ENCODE measurements at regions not wholly inside any gene's neighbourhood (a gene's known extent, or its start where the extent isn't known, plus 50 kb on each side); places are given as distances from the start of the nearest gene placed in this dataset.

DNA sequence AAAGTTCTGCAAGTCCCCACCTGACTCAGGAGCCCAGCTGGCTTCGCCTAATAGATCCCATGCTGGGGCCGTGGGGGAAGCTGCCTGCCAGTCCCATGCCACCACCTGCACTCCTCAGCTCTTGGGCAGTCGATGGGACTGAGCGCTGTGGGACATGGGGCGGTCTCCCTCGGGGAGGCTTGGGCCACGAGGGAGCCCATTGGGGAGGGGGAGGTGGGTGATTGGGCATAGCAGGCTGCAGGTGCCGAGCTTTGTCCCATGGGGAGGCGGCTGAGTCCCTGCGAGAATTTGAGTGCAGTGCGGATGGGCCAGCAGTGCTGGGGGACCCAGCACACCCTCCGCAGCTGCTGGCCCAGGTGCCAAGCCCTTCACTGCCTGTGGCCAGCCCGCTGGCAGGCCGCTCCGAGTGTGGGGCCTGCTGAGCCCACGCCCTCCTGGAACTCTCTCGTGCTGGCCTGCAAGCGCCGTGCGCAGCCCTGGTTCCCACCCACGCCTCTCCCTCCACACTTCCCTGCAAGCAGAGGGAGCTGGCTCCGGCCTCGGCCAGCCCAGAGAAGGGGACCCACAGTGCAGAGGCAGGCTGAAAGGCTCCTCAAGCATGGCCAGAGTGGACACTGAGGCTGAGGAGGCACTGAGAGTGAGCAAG lies 467.3 kb downstream of the IRS2 start:
- TF ChIP-seq EZH2 (IDR thresholded peaks at IDR 0.05) (no peak), POLR2AphosphoS5 (IDR thresholded peaks at IDR 0.05; ENCODE audit: borderline replicate concordance, low read depth, low read length) (no peak)

Measured in SK-N-MC (cell line).